ACHN (cell line): ENCODE measurements at regions not wholly inside any gene's neighbourhood (a gene's known extent, or its start where the extent isn't known, plus 50 kb on each side); places are given as distances from the start of the nearest gene placed in this dataset.
"Not testable (repeated sequence)": the region's sequence is repeated elsewhere in the genome, so short reads cannot be mapped to it uniquely, and the experiment has no call there.

Experiments used
- DNase-seq: peaks from one replicate; pipeline ENCODE4 v3.0.0-alpha.2; 2015
- in situ Hi-C: cut with HindIII; loops from 2 replicates; pipeline ENCODE4 v1.10.0; 2017; ENCODE audit warnings: low sequenced_read_pairs, low pct_ligation_motif_present, low pct_unique_long_range_greater_than_20kb

DNA sequence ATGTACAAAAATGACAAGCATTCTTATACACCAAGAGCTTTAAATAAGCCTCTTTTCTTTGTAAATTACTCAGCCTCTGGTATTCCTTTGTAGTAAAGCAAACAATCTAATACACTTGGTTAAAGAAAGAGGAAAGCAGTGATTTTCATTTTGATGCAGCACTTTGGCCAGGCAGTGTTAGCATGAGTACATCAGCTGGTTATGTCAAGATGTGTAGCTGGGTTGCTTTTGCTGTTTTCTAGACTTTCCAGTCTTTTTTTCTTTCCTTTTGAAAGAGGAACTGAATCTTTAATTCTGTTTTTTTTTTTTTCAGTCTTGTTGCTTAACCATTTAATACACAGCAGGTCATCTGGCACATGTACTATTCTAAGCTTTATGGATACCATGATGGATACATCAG is 167.1 kb upstream of the AADAT start:
- in situ Hi-C loops = no loop called here
- no peak for DNase-seq

DNA sequence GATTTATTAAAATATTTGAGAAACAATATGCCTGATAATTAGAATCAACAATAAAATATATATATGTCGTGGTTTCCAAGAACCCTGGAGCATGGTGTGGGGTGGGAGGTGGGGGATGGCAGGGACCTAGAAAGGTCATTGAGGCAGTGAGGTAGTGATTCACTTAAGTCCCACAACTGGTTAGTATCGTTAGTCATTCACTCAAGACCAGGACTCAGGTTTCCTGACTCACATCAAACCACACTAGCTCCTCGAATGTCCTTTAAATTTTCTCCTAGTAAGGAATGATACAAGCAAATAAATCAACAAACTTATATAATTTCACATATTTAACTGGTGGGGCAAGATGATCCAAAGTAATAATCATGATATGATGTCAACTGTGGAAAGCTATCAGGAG is 158.8 kb upstream of the AADAT start:
- in situ Hi-C loops = no loop called here
- DNase-seq = no peak

GRCh38 chr4:170248029-170248428 is 158.3 kb upstream of the AADAT start:
- in situ Hi-C loops = no loop called here
- DNase-seq = no peak

- DNase-seq = no peak
- in situ Hi-C loops = no loop called here
Observed at GRCh38 chr4:170247596-170247995, 157.8 kb upstream of the AADAT start.

- DNase-seq = no peak
- in situ Hi-C loops = no loop called here
Observed at GRCh38 chr4:170243662-170244288, 154.0 kb upstream of the AADAT start.

GRCh38 chr4:170242471-170242870 is 152.7 kb upstream of the AADAT start:
- DNase-seq = no peak
- in situ Hi-C loops = no loop called here

DNA sequence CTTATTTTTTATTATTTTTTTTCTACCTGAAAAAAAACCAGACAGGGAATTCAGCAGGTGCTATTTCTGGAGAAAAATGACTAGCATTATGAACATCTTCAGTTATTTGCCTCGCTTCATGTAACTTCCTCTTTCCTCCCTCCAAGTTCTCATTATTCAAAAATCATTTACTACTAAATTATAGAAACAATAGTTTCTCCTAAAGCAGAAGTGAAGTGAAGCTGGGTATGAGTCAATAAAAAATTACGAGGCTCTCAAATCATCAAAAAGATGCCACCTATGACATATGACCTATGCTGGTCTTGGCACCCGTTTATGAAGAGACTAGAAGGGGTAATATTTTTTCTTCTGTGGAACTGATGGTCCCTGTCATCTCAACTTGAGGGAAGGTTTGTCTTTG is 145.0 kb upstream of the AADAT start:
- DNase-seq = no peak
- in situ Hi-C loops = no loop called here

- in situ Hi-C loops = no loop called here
- DNase-seq = no peak
Observed at GRCh38 chr4:170231377-170231776, 141.6 kb upstream of the AADAT start.

DNA sequence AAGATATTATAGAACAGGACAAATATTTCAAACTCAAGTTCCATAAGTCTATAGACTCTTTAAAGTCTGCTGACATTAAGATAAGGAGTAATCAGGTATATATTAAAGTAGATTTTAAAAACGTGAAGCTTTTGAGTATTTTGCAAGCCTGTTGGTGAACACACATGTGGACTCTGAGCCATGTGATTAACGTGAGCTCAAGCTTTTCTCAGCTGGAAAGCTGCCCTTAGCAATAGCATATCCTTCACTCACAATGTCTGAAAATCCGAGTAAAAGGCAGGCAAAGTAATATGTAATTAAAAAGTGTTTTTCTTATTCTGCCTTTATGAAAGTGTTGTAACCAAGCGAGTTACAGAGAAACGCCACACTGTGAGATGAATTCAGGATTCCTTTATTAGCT is 140.5 kb upstream of the AADAT start:
- no peak for DNase-seq
- in situ Hi-C loops = no loop called here

- DNase-seq = no peak
- in situ Hi-C loops = no loop called here
Observed at GRCh38 chr4:170229006-170229405, 139.2 kb upstream of the AADAT start.

DNA sequence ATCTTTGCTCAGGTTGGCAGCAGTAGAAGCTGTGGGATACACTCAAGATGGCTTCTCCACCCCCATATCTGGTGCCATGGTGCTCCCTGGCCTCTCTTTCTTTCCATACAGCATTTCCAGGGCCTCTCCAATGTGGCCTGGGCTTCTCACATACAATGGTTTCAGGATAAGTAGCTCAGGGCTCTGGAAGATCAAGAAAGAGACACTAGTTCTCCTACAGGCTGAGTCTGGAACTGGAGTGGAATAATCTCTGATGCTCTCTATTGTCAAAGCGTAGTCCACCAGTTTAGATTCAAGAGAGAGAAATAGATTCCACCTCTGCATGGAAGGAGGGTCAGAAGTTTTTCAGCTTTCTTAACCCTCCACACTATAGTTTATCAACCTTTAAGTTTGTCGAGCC is 138.2 kb upstream of the AADAT start:
- no peak for DNase-seq
- in situ Hi-C loops = no loop called here

DNA sequence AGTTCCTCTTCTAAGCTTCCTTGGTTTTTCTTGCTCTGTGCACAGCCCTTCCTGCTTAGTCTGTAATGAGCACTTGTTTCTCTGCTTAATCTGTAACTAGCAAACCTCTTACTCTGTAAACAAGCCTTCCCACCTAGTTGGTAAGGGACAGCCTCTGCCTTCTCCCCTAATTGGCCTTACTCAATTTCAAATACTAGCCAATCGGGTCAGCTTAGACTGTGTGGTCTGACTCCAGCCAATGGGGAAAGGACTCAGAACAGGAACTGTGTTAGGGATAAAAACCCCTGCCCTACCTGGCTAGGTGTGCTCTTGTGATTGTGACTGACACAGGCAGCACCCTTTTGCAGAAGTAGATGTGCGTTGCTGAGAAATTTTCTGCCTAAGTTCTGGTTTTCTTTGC is 136.5 kb upstream of the AADAT start:
- no peak for DNase-seq
- in situ Hi-C loops = no loop called here

- in situ Hi-C loops = no loop called here
- no peak for DNase-seq
Observed at GRCh38 chr4:170214731-170215130, 125.0 kb upstream of the AADAT start.

DNA sequence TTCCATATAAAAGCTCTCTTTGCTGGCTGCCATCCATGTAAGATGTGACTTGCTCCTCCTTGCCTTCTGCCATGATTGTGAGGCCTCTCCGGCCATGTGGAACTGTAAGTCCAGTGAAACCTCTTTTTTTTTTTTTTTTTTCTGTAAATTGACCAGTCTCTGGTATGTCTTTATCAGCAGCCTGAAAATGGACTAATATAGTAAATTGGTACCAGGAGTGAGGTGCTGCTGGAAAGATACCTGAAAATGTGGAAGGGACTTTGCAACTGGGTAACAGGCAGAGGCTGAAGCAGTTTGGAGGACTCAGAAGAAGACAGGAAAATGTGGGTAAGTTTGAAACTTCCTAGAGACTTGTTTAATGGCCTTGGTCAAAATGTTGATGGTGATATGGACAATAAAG is 124.3 kb upstream of the AADAT start:
- DNase-seq = no peak
- in situ Hi-C loops = no loop called here

GRCh38 chr4:170202721-170203120 is 113.0 kb upstream of the AADAT start:
- in situ Hi-C loops = no loop called here

GRCh38 chr4:170198747-170199146 is 109.0 kb upstream of the AADAT start:
- DNase-seq = peak; percentile 6
- in situ Hi-C loops = no loop called here

More at GRCh38 chr4:170202721-170203120, 113.0 kb upstream of the AADAT start:
- no peak for DNase-seq

- in situ Hi-C loops, DNase-seq: not testable (repeated sequence)
Observed at GRCh38 chr4:170194794-170195193, 105.0 kb upstream of the AADAT start.

GRCh38 chr4:170193496-170193895 is 103.7 kb upstream of the AADAT start:
- in situ Hi-C loops = no loop called here
- DNase-seq = no peak

- DNase-seq = no peak
- in situ Hi-C loops = no loop called here
Observed at GRCh38 chr4:170190265-170190664, 100.5 kb upstream of the AADAT start.

DNA sequence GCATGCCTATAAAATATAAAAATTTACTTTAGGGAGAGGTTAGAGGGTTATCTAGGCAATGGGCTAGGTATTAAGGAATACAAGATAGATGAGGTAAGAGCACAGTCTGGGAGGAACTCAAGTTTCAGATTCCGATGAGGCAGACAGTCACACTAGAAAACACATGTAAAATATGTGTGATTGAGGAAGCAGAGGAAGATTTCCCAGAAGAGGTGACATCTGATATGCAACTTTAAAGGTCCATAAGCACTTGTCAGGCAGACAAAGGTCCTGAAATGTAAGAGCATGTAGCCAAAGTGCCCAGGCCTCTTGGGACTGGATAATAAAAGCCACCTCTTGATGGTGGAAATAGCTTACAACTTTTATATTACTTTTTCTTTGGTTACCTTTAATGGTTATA is 81.1 kb upstream of the AADAT start:
- in situ Hi-C loops = no loop called here
- no peak for DNase-seq

GRCh38 chr4:170169699-170170098 is 79.9 kb upstream of the AADAT start:
- in situ Hi-C loops = no loop called here
- no peak for DNase-seq
